Tibial artery (tissue), 4 donors: ENCODE measurements at regions not wholly inside any gene's neighbourhood (a gene's known extent, or its start where the extent isn't known, plus 50 kb on each side); places are given as distances from the start of the nearest gene placed in this dataset.
A peak's percentile ranks its signal among the peaks of the same experiment; 100 is the strongest.

Experiments
- DNase-seq, 2 donors: peaks; one replicate each; pipeline ENCODE4 v3.0.0-alpha.2; 2019
- H3K27ac ChIP-seq, 2 donors: fragments of 200-600 bp; sonication (generic) in 1 of 2; 1 replicate in 1 of 2; 2 replicates in 1 of 2; pipeline ENCODE4 v1.5.1; 2018 to 2019; ENCODE audit warnings: mild to moderate bottlenecking in 1 of 2
- H3K27me3 ChIP-seq, 2 donors: fragments of 200-600 bp; sonication (generic) in 1 of 2; one replicate each; pipeline versions ENCODE4 v1.5.1 to v1.6.0; 2016 to 2019
- H3K36me3 ChIP-seq, 3 donors: fragments of 200-600 bp; sonication (generic) in 2 of 3; one replicate each; pipeline ENCODE4 v1.5.1; 2016 to 2019; ENCODE audit warnings: mild to moderate bottlenecking in 2 of 3
- H3K4me1 ChIP-seq, 4 donors: fragments of 200-600 bp; sonication (generic) in 2 of 4; 1 replicate in 3 of 4; 2 replicates in 1 of 4; pipeline ENCODE4 v1.5.1; 2016 to 2019
- H3K4me3 ChIP-seq, 2 donors: fragments of 200-600 bp; sonication (generic) in 1 of 2; 1 replicate in 1 of 2; 2 replicates in 1 of 2; pipeline ENCODE4 v1.5.1; 2018 to 2019; ENCODE audit warnings: mild to moderate bottlenecking in 2 of 2
- H3K9me3 ChIP-seq, 3 donors: fragments of 200-600 bp; sonication (generic) in 1 of 3; one replicate each; pipeline ENCODE4 v1.5.1; 2016 to 2019
- intact Hi-C: fragments of 100-400 bp; cut with DNase I; formaldehyde crosslinking; loops from one replicate; pipeline ENCODE4 v1.15.0; 2023; ENCODE audit warnings: low total_unique reads
- TF ChIP-seq, protein P1 (sequence below), 2 experiments: fragments of 200-600 bp in 1 of 2; fragments of 450-650 bp in 1 of 2; IDR thresholded peaks; one replicate each; pipeline ENCODE4 v1.5.1; 2017 to 2019; ENCODE audit warnings: antibody characterized with exemption in 2 of 2, mild to moderate bottlenecking in 1 of 2, moderate library complexity in 1 of 2

- no peak overlapping the region for H3K4me3 ChIP-seq
- peak in 1 of 2 donors; percentile 43 for DNase-seq
- H3K27ac ChIP-seq: no peak overlapping the region
- H3K27me3 ChIP-seq: peaks cover 0 to 25% of the 10 kb centered on the region in 2 donors
- H3K9me3 ChIP-seq: no peaks in the 10 kb centered on the region
- intact Hi-C loops: no loop called here
- no peaks in the 10 kb centered on the region for H3K36me3 ChIP-seq
- TF ChIP-seq, protein P1, sequence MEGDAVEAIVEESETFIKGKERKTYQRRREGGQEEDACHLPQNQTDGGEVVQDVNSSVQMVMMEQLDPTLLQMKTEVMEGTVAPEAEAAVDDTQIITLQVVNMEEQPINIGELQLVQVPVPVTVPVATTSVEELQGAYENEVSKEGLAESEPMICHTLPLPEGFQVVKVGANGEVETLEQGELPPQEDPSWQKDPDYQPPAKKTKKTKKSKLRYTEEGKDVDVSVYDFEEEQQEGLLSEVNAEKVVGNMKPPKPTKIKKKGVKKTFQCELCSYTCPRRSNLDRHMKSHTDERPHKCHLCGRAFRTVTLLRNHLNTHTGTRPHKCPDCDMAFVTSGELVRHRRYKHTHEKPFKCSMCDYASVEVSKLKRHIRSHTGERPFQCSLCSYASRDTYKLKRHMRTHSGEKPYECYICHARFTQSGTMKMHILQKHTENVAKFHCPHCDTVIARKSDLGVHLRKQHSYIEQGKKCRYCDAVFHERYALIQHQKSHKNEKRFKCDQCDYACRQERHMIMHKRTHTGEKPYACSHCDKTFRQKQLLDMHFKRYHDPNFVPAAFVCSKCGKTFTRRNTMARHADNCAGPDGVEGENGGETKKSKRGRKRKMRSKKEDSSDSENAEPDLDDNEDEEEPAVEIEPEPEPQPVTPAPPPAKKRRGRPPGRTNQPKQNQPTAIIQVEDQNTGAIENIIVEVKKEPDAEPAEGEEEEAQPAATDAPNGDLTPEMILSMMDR (IDR thresholded peaks at IDR 0.05): no peak
- no peaks in the 10 kb centered on the region for H3K4me1 ChIP-seq
Observed at GRCh38 chr22:49448526-49448925, 379.1 kb downstream of the BRD1 start.

GRCh38 chr22:49447837-49448236, 379.8 kb downstream of the BRD1 start:
- Histone ChIP-seq H3K4me3 (no peak overlapping the region), H3K27ac (no peak overlapping the region), H3K4me1 (no peaks in the 10 kb centered on the region), H3K27me3 (peaks cover 0 to 25% of the 10 kb centered on the region in 2 donors), H3K36me3 (no peaks in the 10 kb centered on the region), H3K9me3 (no peaks in the 10 kb centered on the region)
- peak; percentile 13 to 44 for DNase-seq
- intact Hi-C loops: no loop called here
- TF ChIP-seq, protein P1 (IDR thresholded peaks at IDR 0.05): no peak

- peaks cover 0 to 24% of the 10 kb centered on the region in 2 donors for H3K27me3 ChIP-seq
- H3K36me3 ChIP-seq: no peaks in the 10 kb centered on the region
- TF ChIP-seq, protein P1 (IDR thresholded peaks at IDR 0.05): no peak
- no peak overlapping the region for H3K27ac ChIP-seq
- H3K4me1 ChIP-seq: no peaks in the 10 kb centered on the region
- intact Hi-C loops: no loop called here
- DNase-seq: peak in 1 of 2 donors; percentile 39
- H3K9me3 ChIP-seq: no peaks in the 10 kb centered on the region
- no peak overlapping the region for H3K4me3 ChIP-seq
Observed at GRCh38 chr22:49446759-49447710, 380.6 kb downstream of the BRD1 start.

DNA sequence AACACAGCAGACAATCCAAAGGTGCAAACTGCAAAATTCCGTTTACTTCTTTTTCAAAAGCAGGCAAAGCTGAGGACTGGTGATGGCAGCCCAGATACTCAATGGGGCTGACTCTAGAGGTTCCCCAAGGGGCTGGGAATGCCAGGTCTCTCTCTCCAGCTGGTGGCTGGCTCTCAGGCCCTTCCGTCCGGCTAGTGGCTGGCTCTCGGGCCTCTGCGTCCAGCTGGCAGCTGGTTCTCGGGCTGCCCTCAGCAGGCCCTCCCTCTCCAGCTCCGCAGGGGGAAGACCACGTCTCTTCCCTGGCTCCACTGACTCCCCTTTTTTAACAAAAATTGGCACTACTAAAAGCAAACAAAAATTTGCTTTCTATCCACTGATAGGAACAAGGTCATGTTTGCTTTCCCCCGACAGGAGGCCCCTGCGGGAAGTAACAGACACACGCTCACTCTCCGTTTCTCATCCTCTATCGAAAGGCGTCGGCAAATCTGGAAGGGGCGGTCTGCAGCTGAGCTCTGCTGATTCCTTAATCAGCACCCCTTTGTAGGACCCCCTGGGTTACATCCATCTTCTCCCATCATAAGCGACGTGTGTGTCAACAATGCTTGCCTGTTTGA, 381.4 kb downstream of the BRD1 start:
- H3K36me3 ChIP-seq: no peaks in the 10 kb centered on the region
- TF ChIP-seq, protein P1 (IDR thresholded peaks at IDR 0.05): no peak
- intact Hi-C loops: no loop called here
- no peaks in the 10 kb centered on the region for H3K9me3 ChIP-seq
- peaks cover 0 to 17% of the 10 kb centered on the region in 2 donors for H3K27me3 ChIP-seq
- H3K4me1 ChIP-seq: no peaks in the 10 kb centered on the region
- no peak overlapping the region for H3K27ac ChIP-seq
- peak in 1 of 2 donors; percentile 0 for DNase-seq
- no peak overlapping the region for H3K4me3 ChIP-seq

- DNase-seq: no peak
- peaks cover 0 to 15% of the 10 kb centered on the region in 2 donors for H3K27me3 ChIP-seq
Observed at GRCh38 chr22:49444781-49445180, 382.9 kb downstream of the BRD1 start.

More at GRCh38 chr22:49444781-49445180, 382.9 kb downstream of the BRD1 start:
- H3K36me3 ChIP-seq: no peaks in the 10 kb centered on the region
- TF ChIP-seq, protein P1 (IDR thresholded peaks at IDR 0.05): no peak
- H3K9me3 ChIP-seq: no peaks in the 10 kb centered on the region
- no peak overlapping the region for H3K27ac ChIP-seq
- no peak overlapping the region for H3K4me3 ChIP-seq
- intact Hi-C loops: no loop called here
- no peaks in the 10 kb centered on the region for H3K4me1 ChIP-seq
